DND-41 (cell line): ENCODE measurements at regions not wholly inside any gene's neighbourhood (a gene's known extent, or its start where the extent isn't known, plus 50 kb on each side); places are given as distances from the start of the nearest gene placed in this dataset.

Experiments used
- ATAC-seq: fragments of 200-7000 bp; cut with Tn5 transposase; 3 replicates; pipeline ENCODE4 v1.9.1; 2021; ENCODE audit warnings: low read depth; ENCODE audit not compliant: insufficient read depth
- DNase-seq: peaks from one replicate; pipeline ENCODE4 v3.0.0-alpha.2; 2020
- H2AFZ ChIP-seq: 2 replicates; pipeline ENCODE4 v1.6.0; 2012; ENCODE audit warnings: low read depth, low read length
- H3K27ac ChIP-seq: 2 replicates; pipeline ENCODE4 v1.5.1; 2012; ENCODE audit warnings: low read length, inconsistent platforms
- H3K27me3 ChIP-seq: fragments of 200-600 bp; sonication (generic); 2 replicates; pipeline ENCODE4 v1.6.0; 2012; ENCODE audit warnings: low read length, mild to moderate bottlenecking, inconsistent platforms; ENCODE audit not compliant: insufficient read depth, poor library complexity
- H3K36me3 ChIP-seq: 2 replicates; pipeline ENCODE4 v1.5.1; 2012; ENCODE audit warnings: low read length, inconsistent platforms; ENCODE audit not compliant: insufficient read depth
- H3K4me1 ChIP-seq: 2 replicates; pipeline ENCODE4 v1.5.1; 2012; ENCODE audit warnings: mild to moderate bottlenecking, low read length; ENCODE audit not compliant: insufficient read depth
- H3K4me2 ChIP-seq: 2 replicates; pipeline ENCODE4 v1.6.0; 2012; ENCODE audit warnings: mild to moderate bottlenecking, moderate library complexity, low read length, inconsistent platforms; ENCODE audit not compliant: insufficient read depth
- H3K4me3 ChIP-seq, 2 experiments: fragments of 200-600 bp in 1 of 2; shearing (Covaris generic) in 1 of 2; 2 replicates each; pipeline ENCODE4 v1.5.1; 2012 to 2016; ENCODE audit warnings: inconsistent platforms in 2 of 2, low read length in 2 of 2, mild to moderate bottlenecking in 2 of 2, low read depth in 1 of 2, moderate library complexity in 1 of 2
- H3K79me2 ChIP-seq: 2 replicates; pipeline ENCODE4 v1.6.0; 2012; ENCODE audit warnings: low read length, inconsistent platforms; ENCODE audit not compliant: insufficient read depth
- H3K9ac ChIP-seq: 2 replicates; pipeline ENCODE4 v1.6.0; 2012; ENCODE audit warnings: low read depth, mild to moderate bottlenecking, inconsistent platforms, low read length, moderate library complexity
- H3K9me3 ChIP-seq: 2 replicates; pipeline ENCODE4 v1.5.1; 2012; ENCODE audit warnings: low read length, moderate library complexity, mild to moderate bottlenecking, inconsistent platforms; ENCODE audit not compliant: insufficient read depth, severe bottlenecking
- H4K20me1 ChIP-seq: 2 replicates; pipeline ENCODE4 v1.6.0; 2012; ENCODE audit warnings: low read length; ENCODE audit not compliant: insufficient read depth
- CTCF ChIP-seq: IDR thresholded peaks from 2 replicates; pipeline ENCODE4 v1.5.1; 2012; ENCODE audit warnings: borderline replicate concordance, low read length, moderate library complexity, mild to moderate bottlenecking; ENCODE audit not compliant: poor library complexity, severe bottlenecking; ENCODE audit errors: extremely low read depth
- EZH2 ChIP-seq: IDR thresholded peaks from 3 replicates; pipeline ENCODE4 v1.6.1; 2012; ENCODE audit warnings: borderline replicate concordance, low read depth, mild to moderate bottlenecking, moderate library complexity, low read length, inconsistent platforms; ENCODE audit not compliant: severe bottlenecking

- no peaks in the 10 kb centered on the region for H3K4me1 ChIP-seq
- ATAC-seq (no peak), DNase-seq (no peak)
- no peak overlapping the region for H2AFZ ChIP-seq
- H3K9me3 ChIP-seq, result no peaks in the 10 kb centered on the region
- H3K4me3 ChIP-seq, result no peak overlapping the region
- TF ChIP-seq EZH2 (no peak), CTCF (peak; percentile 12)
- no peaks in the 10 kb centered on the region for H4K20me1 ChIP-seq
- H3K27ac ChIP-seq, result no peak overlapping the region
- no peak overlapping the region for H3K4me2 ChIP-seq
- no peaks in the 10 kb centered on the region for H3K27me3 ChIP-seq
- no peaks in the 10 kb centered on the region for H3K79me2 ChIP-seq
- H3K36me3 ChIP-seq, result no peaks in the 10 kb centered on the region
- no peak overlapping the region for H3K9ac ChIP-seq
Observed at GRCh38 chr12:30515351-30515750, 180.3 kb downstream of the IPO8 start.

GRCh38 chr12:30514666-30515065 is 181.0 kb downstream of the IPO8 start:
- DNase-seq (no peak), ATAC-seq (no peak)
- no peak overlapping the region for H3K4me3 ChIP-seq
- H3K79me2 ChIP-seq, result no peaks in the 10 kb centered on the region
- no peak overlapping the region for H3K4me2 ChIP-seq
- H3K27me3 ChIP-seq, result no peaks in the 10 kb centered on the region
- no peaks in the 10 kb centered on the region for H3K36me3 ChIP-seq
- no peaks in the 10 kb centered on the region for H4K20me1 ChIP-seq
- H2AFZ ChIP-seq, result no peak overlapping the region
- H3K4me1 ChIP-seq, result no peaks in the 10 kb centered on the region
- no peak overlapping the region for H3K9ac ChIP-seq
- no peak overlapping the region for H3K27ac ChIP-seq
- no peaks in the 10 kb centered on the region for H3K9me3 ChIP-seq
- no peak for TF ChIP-seq EZH2
- no peak for TF ChIP-seq CTCF

GRCh38 chr12:30508205-30508967 is 187.3 kb downstream of the IPO8 start:
- no peak for TF ChIP-seq EZH2
- TF ChIP-seq CTCF, result no peak
- Histone ChIP-seq H3K4me3 (no peak overlapping the region), H3K79me2 (no peaks in the 10 kb centered on the region), H4K20me1 (no peaks in the 10 kb centered on the region), H3K4me2 (no peak overlapping the region), H3K27me3 (no peaks in the 10 kb centered on the region), H2AFZ (no peak overlapping the region), H3K4me1 (no peaks in the 10 kb centered on the region), H3K9ac (no peak overlapping the region), H3K27ac (no peak overlapping the region), H3K9me3 (no peaks in the 10 kb centered on the region), H3K36me3 (no peaks in the 10 kb centered on the region)
- no peak for ATAC-seq
- DNase-seq, result no peak
